ENCODE measurements at regions not wholly inside any gene's neighbourhood (a gene's known extent, or its start where the extent isn't known, plus 50 kb on each side); places are given as distances from the start of the nearest gene placed in this dataset.
"Not testable (repeated sequence)": the region's sequence is repeated elsewhere in the genome, so short reads cannot be mapped to it uniquely, and the experiment has no call there.

GRCh38 chr5:156076912-156077311 lies 250.1 kb upstream of the SGCD start:
- DNase-seq = no peak
- Histone ChIP-seq H3K4me3 (ENCODE audit: low read depth, low read length) (no peak overlapping the region), H3K9me3 (ENCODE audit: severe bottlenecking) (no peaks in the 10 kb centered on the region), H3K27me3 (ENCODE audit: insufficient read depth, low read depth, severe bottlenecking) (no peaks in the 10 kb centered on the region), H3K27ac (no peak overlapping the region), H3K36me3 (no peaks in the 10 kb centered on the region)
- TF ChIP-seq CTCF (IDR thresholded peaks at IDR 0.05; ENCODE audit: low read depth, low read length) = no peak

- no peak overlapping the region for H3K4me3 ChIP-seq (ENCODE audit: low read depth, low read length)
- H3K36me3 ChIP-seq = no peaks in the 10 kb centered on the region
- no peak for DNase-seq
- no peaks in the 10 kb centered on the region for H3K27me3 ChIP-seq (ENCODE audit: insufficient read depth, low read depth, severe bottlenecking)
- H3K9me3 ChIP-seq (ENCODE audit: severe bottlenecking) = peaks cover 7% of the 10 kb centered on the region
- no peak for TF ChIP-seq CTCF (IDR thresholded peaks at IDR 0.05; ENCODE audit: low read depth, low read length)
- no peak overlapping the region for H3K27ac ChIP-seq
These were observed 239.3 kb upstream of the SGCD start for GRCh38 chr5:156087577-156088110.

GRCh38 chr5:156089955-156090940 lies 236.7 kb upstream of the SGCD start:
- not testable (repeated sequence) for H3K4me3 ChIP-seq (ENCODE audit: low read depth, low read length); DNase-seq; H3K9me3 ChIP-seq (ENCODE audit: severe bottlenecking); H3K27ac ChIP-seq; H3K36me3 ChIP-seq; H3K27me3 ChIP-seq (ENCODE audit: insufficient read depth, low read depth, severe bottlenecking)

- Histone ChIP-seq H3K9me3 (ENCODE audit: severe bottlenecking) (peaks cover 7% of the 10 kb centered on the region), H3K36me3 (no peaks in the 10 kb centered on the region), H3K4me3 (ENCODE audit: low read depth, low read length) (no peak overlapping the region), H3K27ac (no peak overlapping the region), H3K27me3 (ENCODE audit: insufficient read depth, low read depth, severe bottlenecking) (no peaks in the 10 kb centered on the region)
- TF ChIP-seq CTCF (IDR thresholded peaks at IDR 0.05; ENCODE audit: low read depth, low read length) = no peak
- no peak for DNase-seq
These were observed 233.9 kb upstream of the SGCD start for GRCh38 chr5:156093024-156093423.

- Histone ChIP-seq H3K9me3 (ENCODE audit: severe bottlenecking) (peaks cover 7% of the 10 kb centered on the region), H3K36me3 (no peaks in the 10 kb centered on the region), H3K27me3 (ENCODE audit: insufficient read depth, low read depth, severe bottlenecking) (no peaks in the 10 kb centered on the region), H3K4me3 (ENCODE audit: low read depth, low read length) (no peak overlapping the region), H3K27ac (no peak overlapping the region)
- TF ChIP-seq CTCF (IDR thresholded peaks at IDR 0.05; ENCODE audit: low read depth, low read length) = no peak
- no peak for DNase-seq
These were observed 233.0 kb upstream of the SGCD start for GRCh38 chr5:156094001-156094400.

- DNase-seq = no peak
- Histone ChIP-seq H3K27ac (no peak overlapping the region), H3K36me3 (no peaks in the 10 kb centered on the region), H3K4me3 (ENCODE audit: low read depth, low read length) (no peak overlapping the region), H3K27me3 (ENCODE audit: insufficient read depth, low read depth, severe bottlenecking) (no peaks in the 10 kb centered on the region), H3K9me3 (ENCODE audit: severe bottlenecking) (peaks cover 5% of the 10 kb centered on the region)
- no peak for TF ChIP-seq CTCF (IDR thresholded peaks at IDR 0.05; ENCODE audit: low read depth, low read length)
These were observed 231.2 kb upstream of the SGCD start for GRCh38 chr5:156095709-156096241.

Measured in WERI-Rb-1 (cell line).